ENCODE measurements at regions not wholly inside any gene's neighbourhood (a gene's known extent, or its start where the extent isn't known, plus 50 kb on each side); places are given as distances from the start of the nearest gene placed in this dataset.

GRCh38 chr17:56087199-56087598 is 66.1 kb upstream of the ANKFN1 start (continued):
- TF ChIP-seq E2F6 (IDR thresholded peaks at IDR 0.05) = no peak
- no peak for TF ChIP-seq GTF2F1 (IDR thresholded peaks at IDR 0.05; ENCODE audit: borderline replicate concordance, low read depth, low read length)
- TF ChIP-seq CBX5 (IDR thresholded peaks at IDR 0.05; ENCODE audit: low read depth, low read length) = no peak
- TF ChIP-seq MAX (IDR thresholded peaks at IDR 0.05) = no peak
- TF ChIP-seq HDAC6 (IDR thresholded peaks at IDR 0.05; ENCODE audit: low read depth, low read length) = no peak
